ENCODE measurements at regions not wholly inside any gene's neighbourhood (a gene's known extent, or its start where the extent isn't known, plus 50 kb on each side); places are given as distances from the start of the nearest gene placed in this dataset.

DNA sequence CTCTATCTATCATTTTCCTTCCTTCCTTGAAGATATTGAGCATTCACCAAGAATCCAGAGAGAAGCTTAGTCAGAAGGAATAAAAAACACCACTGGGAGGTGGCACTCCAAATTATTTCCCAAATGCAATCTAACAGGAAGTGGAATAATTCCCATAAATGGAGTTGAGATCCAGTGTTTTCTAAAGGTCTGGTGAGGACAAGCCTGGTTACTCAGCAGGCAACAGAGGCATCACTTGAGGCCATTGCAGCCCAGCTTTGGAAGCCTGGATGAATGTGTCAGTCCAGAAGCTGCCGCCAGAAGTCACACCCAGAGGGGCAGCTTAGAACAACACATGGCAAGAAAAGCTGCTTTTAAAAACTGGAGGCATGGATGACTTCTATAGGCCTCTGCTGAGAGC is 288.9 kb upstream of the KLF6 start:
- no peak for DNase-seq
- no peaks in the 10 kb centered on the region for H4K20me1 ChIP-seq (ENCODE audit: control insufficient read depth, insufficient read depth, insufficient read length)
- WGBS (ENCODE audit: extremely low coverage, insufficient read length, low lambda C conversion rate): no CpG with 5 or more reads among the region's 1 CpG
- no peak overlapping the region for H3K23ac ChIP-seq (ENCODE audit: insufficient read length, low read depth, low read length)
- no peak overlapping the region for H2BK12ac ChIP-seq (ENCODE audit: insufficient read length, low read depth, low read length)
- no peaks in the 10 kb centered on the region for H3K9me3 ChIP-seq (ENCODE audit: control insufficient read depth, low read depth, low read length)
- H4K8ac ChIP-seq (replicated peaks; ENCODE audit: insufficient read length, low read depth, low read length): no peak overlapping the region
- Mint-ChIP-seq H3K9me3 (no peaks in the 10 kb centered on the region; a peak in 1 of 5 replicates), H3K4me3 (no peak overlapping the region), H3K36me3 (ENCODE audit: insufficient read depth in 1 of 3, low read depth in 3 of 3) (no peaks in the 10 kb centered on the region), H3K27ac (no peak overlapping the region), H3K27me3 (ENCODE audit: low read depth) (no peaks in the 10 kb centered on the region), H3K4me1 (no peaks in the 10 kb centered on the region)
- no peak overlapping the region for H3K56ac ChIP-seq (ENCODE audit: insufficient read length, low read depth, low read length)
- H3K79me2 ChIP-seq (ENCODE audit: insufficient read depth, low read length): no peaks in the 10 kb centered on the region
- no peak overlapping the region for H2BK15ac ChIP-seq (ENCODE audit: low read depth, low read length)
- no peaks in the 10 kb centered on the region for H3K23me2 ChIP-seq (ENCODE audit: insufficient read length, low read depth, low read length, poor library complexity, severe bottlenecking)
- H3K18ac ChIP-seq (ENCODE audit: insufficient read length, low read depth, low read length): no peak overlapping the region
- no peak overlapping the region for H4K91ac ChIP-seq (ENCODE audit: insufficient read length, low read depth, low read length)
- H2BK20ac ChIP-seq (ENCODE audit: low read depth, low read length, poor library complexity, severe bottlenecking): no peak overlapping the region
- no peaks in the 10 kb centered on the region for H3K4me1 ChIP-seq (ENCODE audit: insufficient read depth, low read length)
- no peak overlapping the region for H3K27ac ChIP-seq (ENCODE audit: insufficient read length, low read depth, low read length)
- no peak overlapping the region for H4K5ac ChIP-seq (ENCODE audit: insufficient read length, low read depth, low read length)
- TF ChIP-seq, protein P1, sequence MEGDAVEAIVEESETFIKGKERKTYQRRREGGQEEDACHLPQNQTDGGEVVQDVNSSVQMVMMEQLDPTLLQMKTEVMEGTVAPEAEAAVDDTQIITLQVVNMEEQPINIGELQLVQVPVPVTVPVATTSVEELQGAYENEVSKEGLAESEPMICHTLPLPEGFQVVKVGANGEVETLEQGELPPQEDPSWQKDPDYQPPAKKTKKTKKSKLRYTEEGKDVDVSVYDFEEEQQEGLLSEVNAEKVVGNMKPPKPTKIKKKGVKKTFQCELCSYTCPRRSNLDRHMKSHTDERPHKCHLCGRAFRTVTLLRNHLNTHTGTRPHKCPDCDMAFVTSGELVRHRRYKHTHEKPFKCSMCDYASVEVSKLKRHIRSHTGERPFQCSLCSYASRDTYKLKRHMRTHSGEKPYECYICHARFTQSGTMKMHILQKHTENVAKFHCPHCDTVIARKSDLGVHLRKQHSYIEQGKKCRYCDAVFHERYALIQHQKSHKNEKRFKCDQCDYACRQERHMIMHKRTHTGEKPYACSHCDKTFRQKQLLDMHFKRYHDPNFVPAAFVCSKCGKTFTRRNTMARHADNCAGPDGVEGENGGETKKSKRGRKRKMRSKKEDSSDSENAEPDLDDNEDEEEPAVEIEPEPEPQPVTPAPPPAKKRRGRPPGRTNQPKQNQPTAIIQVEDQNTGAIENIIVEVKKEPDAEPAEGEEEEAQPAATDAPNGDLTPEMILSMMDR (conservative IDR thresholded peaks at IDR 0.05): no peak
- H2BK5ac ChIP-seq (ENCODE audit: insufficient read length, low read length): no peak overlapping the region
- no peak overlapping the region for H3K9ac ChIP-seq (ENCODE audit: extremely low read depth, insufficient read length, low read length)
- no peak overlapping the region for H3T11ph ChIP-seq (ENCODE audit: low read length)
- no peak overlapping the region for H3K4me2 ChIP-seq (ENCODE audit: insufficient read depth, insufficient read length, low read length)
- H2AFZ ChIP-seq (ENCODE audit: low read length): no peak overlapping the region
- H2AK5ac ChIP-seq (ENCODE audit: insufficient read length, low read length): no peak overlapping the region
- H3K4ac ChIP-seq (ENCODE audit: low read depth, low read length): no peak overlapping the region
- no peaks in the 10 kb centered on the region for H3K79me1 ChIP-seq (ENCODE audit: insufficient read depth, low read depth, low read length, poor library complexity, severe bottlenecking)
- H2BK120ac ChIP-seq (ENCODE audit: low read depth, low read length, poor library complexity, severe bottlenecking): no peak overlapping the region
- H3K27me3 ChIP-seq (ENCODE audit: insufficient read depth, low read length): no peaks in the 10 kb centered on the region
- H3K14ac ChIP-seq (ENCODE audit: insufficient read depth, low read length): no peak overlapping the region
